HG02938 (cell line): ENCODE measurements at regions not wholly inside any gene's neighbourhood (a gene's known extent, or its start where the extent isn't known, plus 50 kb on each side); places are given as distances from the start of the nearest gene placed in this dataset.
A peak's percentile ranks its signal among the peaks of the same experiment; 100 is the strongest.

Source experiments
- ATAC-seq: cut with Tn5 transposase; IDR thresholded peaks from one replicate; pipeline ENCODE4 v1.9.1; 2021; ENCODE audit warnings: mild to moderate bottlenecking, moderate library complexity; ENCODE audit not compliant: unreplicated experiment

- ATAC-seq: no peak
Observed at GRCh38 chr20:24862606-24863005, 86.5 kb upstream of the CST7 start.

GRCh38 chr20:24863356-24863755 lies 85.7 kb upstream of the CST7 start:
- no peak for ATAC-seq

- ATAC-seq: no peak
Observed at GRCh38 chr20:24866008-24866407, 83.1 kb upstream of the CST7 start.

- ATAC-seq: no peak
Observed at GRCh38 chr20:24866742-24867141, 82.3 kb upstream of the CST7 start.

- ATAC-seq: no peak
Observed at GRCh38 chr20:24867556-24867955, 81.5 kb upstream of the CST7 start.

- no peak for ATAC-seq
Observed at GRCh38 chr20:24868396-24868927, 80.6 kb upstream of the CST7 start.

- no peak for ATAC-seq
Observed at GRCh38 chr20:24868959-24869358, 80.1 kb upstream of the CST7 start.

GRCh38 chr20:24870057-24870456 lies 79.0 kb upstream of the CST7 start:
- ATAC-seq: no peak

- ATAC-seq: no peak
Observed at GRCh38 chr20:24870881-24871280, 78.2 kb upstream of the CST7 start.

- ATAC-seq: no peak
Observed at GRCh38 chr20:24871480-24872213, 77.4 kb upstream of the CST7 start.

GRCh38 chr20:24872291-24873024 lies 76.6 kb upstream of the CST7 start:
- no peak for ATAC-seq

- ATAC-seq: no peak
Observed at GRCh38 chr20:24873025-24873620, 75.9 kb upstream of the CST7 start.

- no peak for ATAC-seq
Observed at GRCh38 chr20:24875078-24875477, 74.0 kb upstream of the CST7 start.

- peak; percentile 55 for ATAC-seq
Observed at GRCh38 chr20:24877652-24878051, 71.4 kb upstream of the CST7 start.

- ATAC-seq: no peak
Observed at GRCh38 chr20:24878657-24879056, 70.4 kb upstream of the CST7 start.

GRCh38 chr20:24879875-24880274 lies 69.2 kb upstream of the CST7 start:
- ATAC-seq: no peak

GRCh38 chr20:24880356-24880755 lies 68.7 kb upstream of the CST7 start:
- ATAC-seq: no peak

GRCh38 chr20:24890286-24890685 lies 58.8 kb upstream of the CST7 start:
- ATAC-seq: no peak

GRCh38 chr20:24891546-24892393 lies 57.3 kb upstream of the CST7 start:
- ATAC-seq: no peak

- no peak for ATAC-seq
Observed at GRCh38 chr20:24892522-24892921, 56.5 kb upstream of the CST7 start.

GRCh38 chr20:24892931-24893330 lies 56.1 kb upstream of the CST7 start:
- no peak for ATAC-seq
